ENCODE measurements at regions not wholly inside any gene's neighbourhood (a gene's known extent, or its start where the extent isn't known, plus 50 kb on each side); places are given as distances from the start of the nearest gene placed in this dataset.

DNA sequence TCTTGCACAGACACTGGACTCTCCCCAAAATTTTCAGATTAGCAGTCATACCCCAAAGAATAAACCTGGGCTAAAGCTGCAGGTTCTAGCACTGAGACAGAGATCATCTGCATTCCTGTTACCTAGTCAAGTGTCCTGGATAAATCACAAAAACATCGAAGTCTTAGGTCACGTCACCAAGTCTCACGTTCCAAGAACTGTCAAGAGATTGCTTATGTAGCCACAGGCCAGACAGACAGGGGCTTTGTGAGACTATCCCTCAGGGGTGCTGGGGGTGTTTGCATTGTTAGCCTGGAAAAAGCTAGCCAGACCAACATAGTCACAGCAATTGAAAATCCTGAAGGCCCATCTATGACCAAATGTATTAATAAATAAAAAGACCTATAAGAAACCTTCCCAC is 243.1 kb upstream of the PREP start:
- no peak for TF ChIP-seq POLR2A (IDR thresholded peaks at IDR 0.05; ENCODE audit: low read depth, low read length)
- TF ChIP-seq, protein P1, sequence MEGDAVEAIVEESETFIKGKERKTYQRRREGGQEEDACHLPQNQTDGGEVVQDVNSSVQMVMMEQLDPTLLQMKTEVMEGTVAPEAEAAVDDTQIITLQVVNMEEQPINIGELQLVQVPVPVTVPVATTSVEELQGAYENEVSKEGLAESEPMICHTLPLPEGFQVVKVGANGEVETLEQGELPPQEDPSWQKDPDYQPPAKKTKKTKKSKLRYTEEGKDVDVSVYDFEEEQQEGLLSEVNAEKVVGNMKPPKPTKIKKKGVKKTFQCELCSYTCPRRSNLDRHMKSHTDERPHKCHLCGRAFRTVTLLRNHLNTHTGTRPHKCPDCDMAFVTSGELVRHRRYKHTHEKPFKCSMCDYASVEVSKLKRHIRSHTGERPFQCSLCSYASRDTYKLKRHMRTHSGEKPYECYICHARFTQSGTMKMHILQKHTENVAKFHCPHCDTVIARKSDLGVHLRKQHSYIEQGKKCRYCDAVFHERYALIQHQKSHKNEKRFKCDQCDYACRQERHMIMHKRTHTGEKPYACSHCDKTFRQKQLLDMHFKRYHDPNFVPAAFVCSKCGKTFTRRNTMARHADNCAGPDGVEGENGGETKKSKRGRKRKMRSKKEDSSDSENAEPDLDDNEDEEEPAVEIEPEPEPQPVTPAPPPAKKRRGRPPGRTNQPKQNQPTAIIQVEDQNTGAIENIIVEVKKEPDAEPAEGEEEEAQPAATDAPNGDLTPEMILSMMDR (IDR thresholded peaks at IDR 0.05; ENCODE audit: extremely low read depth in 1 of 2, insufficient read depth in 1 of 2, low read depth in 1 of 2, low read length in 2 of 2), result no peak
- TF ChIP-seq, protein P2, sequence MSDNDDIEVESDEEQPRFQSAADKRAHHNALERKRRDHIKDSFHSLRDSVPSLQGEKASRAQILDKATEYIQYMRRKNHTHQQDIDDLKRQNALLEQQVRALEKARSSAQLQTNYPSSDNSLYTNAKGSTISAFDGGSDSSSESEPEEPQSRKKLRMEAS (IDR thresholded peaks at IDR 0.05; ENCODE audit: insufficient read depth, insufficient read length), result no peak
- TF ChIP-seq MYC (IDR thresholded peaks at IDR 0.05; ENCODE audit: low read depth, low read length), result no peak
- no peak for TF ChIP-seq GATA2 (IDR thresholded peaks at IDR 0.05; ENCODE audit: insufficient read depth, insufficient read length, low read depth, low read length)
- no peak for TF ChIP-seq EZH2 (IDR thresholded peaks at IDR 0.05; ENCODE audit: borderline replicate concordance, low read depth, low read length, severe bottlenecking)
